NCI-H2227 treated with DMSO at 0.1 percent for 48 hours (cell line): ENCODE measurements at regions not wholly inside any gene's neighbourhood (a gene's known extent, or its start where the extent isn't known, plus 50 kb on each side); places are given as distances from the start of the nearest gene placed in this dataset.

Source experiments
- DNase-seq: peaks from one replicate; lab custom pipeline; 2025; lab: John Stamatoyannopoulos, UW

- no peak for DNase-seq
These were observed 482.9 kb upstream of the TEX13C start for GRCh38 chrX:124836786-124837185.

GRCh38 chrX:124842205-124842604 is 477.5 kb upstream of the TEX13C start:
- DNase-seq: no peak

GRCh38 chrX:124860736-124861135 is 458.9 kb upstream of the TEX13C start:
- no peak for DNase-seq

- no peak for DNase-seq
These were observed 457.4 kb upstream of the TEX13C start for GRCh38 chrX:124862301-124862700.

- DNase-seq: no peak
These were observed 456.4 kb upstream of the TEX13C start for GRCh38 chrX:124863303-124863702.

- no peak for DNase-seq
These were observed 432.1 kb upstream of the TEX13C start for GRCh38 chrX:124887572-124887971.

GRCh38 chrX:124895947-124896346 is 423.7 kb upstream of the TEX13C start:
- no peak for DNase-seq

GRCh38 chrX:124902953-124903352 is 416.7 kb upstream of the TEX13C start:
- DNase-seq: no peak

GRCh38 chrX:124910611-124911010 is 409.1 kb upstream of the TEX13C start:
- no peak for DNase-seq

- DNase-seq: no peak
These were observed 402.7 kb upstream of the TEX13C start for GRCh38 chrX:124917011-124917410.

- DNase-seq: no peak
These were observed 394.0 kb upstream of the TEX13C start for GRCh38 chrX:124925681-124926080.

GRCh38 chrX:124931241-124931640 is 388.4 kb upstream of the TEX13C start:
- no peak for DNase-seq

- no peak for DNase-seq
These were observed 387.7 kb upstream of the TEX13C start for GRCh38 chrX:124931958-124932357.

- DNase-seq: no peak
These were observed 381.0 kb upstream of the TEX13C start for GRCh38 chrX:124938715-124939114.

- no peak for DNase-seq
These were observed 379.1 kb upstream of the TEX13C start for GRCh38 chrX:124940531-124940930.

GRCh38 chrX:124954402-124954801 is 365.3 kb upstream of the TEX13C start:
- no peak for DNase-seq

GRCh38 chrX:124960454-124960853 is 359.2 kb upstream of the TEX13C start:
- no peak for DNase-seq

GRCh38 chrX:124963717-124964116 is 356.0 kb upstream of the TEX13C start, which contains the start of gene TENM1:
TSS of gene TENM1 (minus strand) at chrX:124963817.
- DNase-seq: no peak

- DNase-seq: no peak
These were observed 344.2 kb upstream of the TEX13C start for GRCh38 chrX:124975456-124975855.

GRCh38 chrX:124981420-124981819 is 338.3 kb upstream of the TEX13C start:
- no peak for DNase-seq

- DNase-seq: no peak
These were observed 335.4 kb upstream of the TEX13C start for GRCh38 chrX:124984140-124984813.

GRCh38 chrX:124986284-124986683 is 333.4 kb upstream of the TEX13C start:
- no peak for DNase-seq

- no peak for DNase-seq
These were observed 325.9 kb upstream of the TEX13C start for GRCh38 chrX:124993735-124994134.

- no peak for DNase-seq
These were observed 325.3 kb upstream of the TEX13C start for GRCh38 chrX:124994404-124994803.
